Activated CD8-positive, alpha-beta memory T cell treated with anti-CD3 and anti-CD28 coated beads, Interleukin-2, amount 10 ng/mL, durations not matched to agents 7 days and 5 days (primary cell): ENCODE measurements at regions not wholly inside any gene's neighbourhood (a gene's known extent, or its start where the extent isn't known, plus 50 kb on each side); places are given as distances from the start of the nearest gene placed in this dataset.

Source experiments
- ATAC-seq: fragments of 150-1000 bp; cut with Tn5 transposase; one replicate; pipeline ENCODE4 v1.10.0; 2021; ENCODE audit warnings: moderate library complexity
- CTCF ChIA-PET: fragments of 350-600 bp; sonication (Branson Sonifier 250); formaldehyde crosslinking; loops from one replicate; lab custom pipeline; 2021; ENCODE audit warnings: antibody characterized with exemption; lab: Charles Lee
- DNase-seq: peaks from one replicate; pipeline ENCODE4 v3.0.0-alpha.2; 2020
- H3K27ac Mint-ChIP-seq: one replicate; pipeline ENCODE4 v1.8.0; 2021; ENCODE audit warnings: mild to moderate bottlenecking, mixed read lengths
- H3K27me3 Mint-ChIP-seq: one replicate; pipeline ENCODE4 v1.8.0; 2021; ENCODE audit warnings: mixed read lengths
- H3K36me3 Mint-ChIP-seq: one replicate; pipeline ENCODE4 v1.8.0; 2021; ENCODE audit warnings: mild to moderate bottlenecking, mixed read lengths
- H3K4me1 Mint-ChIP-seq: one replicate; pipeline ENCODE4 v1.8.0; 2021; ENCODE audit warnings: mixed read lengths
- H3K4me3 Mint-ChIP-seq: one replicate; pipeline ENCODE4 v1.8.0; 2021; ENCODE audit warnings: mild to moderate bottlenecking, moderate library complexity, mixed read lengths
- H3K9me3 Mint-ChIP-seq: one replicate; pipeline ENCODE4 v1.8.0; 2022; ENCODE audit warnings: low read depth, mixed read lengths

GRCh38 chr9:94010980-94011533, 55.9 kb upstream of the BARX1 start:
- ATAC-seq (no peak), DNase-seq (no peak)
- CTCF ChIA-PET: no interaction called here
- no peaks in the 10 kb centered on the region for H3K9me3 Mint-ChIP-seq
- no peaks in the 10 kb centered on the region for H3K4me1 Mint-ChIP-seq
- peaks cover 21% of the 10 kb centered on the region for H3K27me3 Mint-ChIP-seq
- no peaks in the 10 kb centered on the region for H3K36me3 Mint-ChIP-seq
- H3K27ac Mint-ChIP-seq: no peak overlapping the region
- no peak overlapping the region for H3K4me3 Mint-ChIP-seq

GRCh38 chr9:94005272-94005901, 50.2 kb upstream of the BARX1 start:
- DNase-seq (no peak), ATAC-seq (no peak)
- Mint-ChIP-seq H3K27me3 (peaks cover 30% of the 10 kb centered on the region), H3K9me3 (no peaks in the 10 kb centered on the region), H3K27ac (no peak overlapping the region), H3K4me1 (no peaks in the 10 kb centered on the region), H3K36me3 (no peaks in the 10 kb centered on the region), H3K4me3 (no peak overlapping the region)
- CTCF ChIA-PET: interaction anchor here (1.4 kb wide), 1 partner anchor 8 kb away, joined by 6 read pairs; no protein-coding TSS in a partner anchor
